HCT116 (cell line): ENCODE measurements at regions not wholly inside any gene's neighbourhood (a gene's known extent, or its start where the extent isn't known, plus 50 kb on each side); places are given as distances from the start of the nearest gene placed in this dataset.

Experiments used
- ATAC-seq: fragments of 200-7000 bp; cut with Tn5 transposase; 2 replicates; pipeline ENCODE4 v1.9.1; 2020; ENCODE audit warnings: mild to moderate bottlenecking, moderate library complexity
- BruUV-seq: library from RNA; stranded (reverse); fragments of 400-500 nt; replicated peaks from 2 replicates; lab custom pipeline; 2021; lab: Mats Ljungman, UMichigan
- CTCF ChIA-PET: fragments of 300-600 bp; sonication (Branson Sonifier 250); formaldehyde crosslinking; loops from one replicate; lab custom pipeline; 2021; ENCODE audit warnings: antibody characterized with exemption; lab: Charles Lee
- POLR2A ChIA-PET: fragments of 300-600, 350-600 bp; sonication (Branson Sonifier 250); formaldehyde crosslinking; loops from one replicate; lab custom pipeline; 2021; ENCODE audit warnings: antibody characterized with exemption; lab: Charles Lee
- RAD21 ChIA-PET, 2 experiments: fragments of 300-600 bp; sonication (Branson Sonifier 250); formaldehyde crosslinking; loops; one replicate each; lab custom pipeline; 2023; ENCODE audit warnings: low total read pairs in 2 of 2; ENCODE audit not compliant: uncharacterized antibody in 2 of 2, unreplicated experiment in 2 of 2, low non-redundant PET in 1 of 2; lab: Charles Lee
- DNase-seq: peaks from one replicate; pipeline ENCODE4 v3.0.0-alpha.2; 2010; ENCODE audit warnings: low read depth, low spot score
- H2AFZ ChIP-seq: fragments of 200-600 bp; shearing (Covaris generic), sonication (generic); 2 replicates; pipeline ENCODE4 v1.6.1; 2017; ENCODE audit warnings: low read depth, mixed run types, mixed read lengths, antibody characterized with exemption, low read length; ENCODE audit not compliant: poor library complexity, severe bottlenecking
- H3K27ac ChIP-seq: 2 replicates; pipeline ENCODE4 v1.5.1; 2012; ENCODE audit warnings: low read depth, low read length
- H3K27me3 ChIP-seq: fragments of 200-600 bp; sonication (generic); 2 replicates; pipeline ENCODE4 v1.6.1; 2016; ENCODE audit warnings: mixed run types, low read length, mixed read lengths; ENCODE audit not compliant: insufficient read depth
- H3K36me3 ChIP-seq, 2 experiments: fragments of 200-500 bp in 1 of 2; fragments of 200-600 bp in 1 of 2; sonication (Bioruptor generic) in 1 of 2; sonication (generic) in 1 of 2; 2 replicates each; pipeline versions ENCODE4 v1.5.1 to v1.6.1; 2014 to 2016; ENCODE audit warnings: low read length in 2 of 2, inconsistent platforms in 1 of 2, mixed read lengths in 1 of 2, mixed run types in 1 of 2; ENCODE audit not compliant: insufficient read depth in 2 of 2, control insufficient read depth in 1 of 2
- H3K4me1 ChIP-seq, 2 experiments: fragments of 200-600 bp in 1 of 2; sonication (generic) in 1 of 2; 2 replicates each; pipeline versions ENCODE4 v1.5.1 to v1.6.1; 2012 to 2017; ENCODE audit warnings: low read length in 2 of 2, inconsistent platforms in 1 of 2, mild to moderate bottlenecking in 1 of 2, mixed read lengths in 1 of 2, mixed run types in 1 of 2, moderate library complexity in 1 of 2; ENCODE audit not compliant: insufficient read depth in 2 of 2, control insufficient read depth in 1 of 2
- H3K4me2 ChIP-seq: fragments of 200-600 bp; sonication (generic); 2 replicates; pipeline ENCODE4 v1.6.1; 2017; ENCODE audit warnings: mixed run types, low read length, mixed read lengths
- H3K4me3 ChIP-seq, 2 experiments: fragments of 200-600 bp in 1 of 2; sonication (generic) in 1 of 2; replicated peaks in 1 of 2; 2 replicates each; pipeline ENCODE4 v1.5.1; 2011 to 2016; ENCODE audit warnings: low read length in 2 of 2, control low read depth in 1 of 2, low read depth in 1 of 2, mild to moderate bottlenecking in 1 of 2, mixed read lengths in 1 of 2, mixed run types in 1 of 2
- H3K79me2 ChIP-seq: fragments of 200-600 bp; sonication (generic); 2 replicates; pipeline ENCODE4 v1.6.1; 2017; ENCODE audit warnings: mild to moderate bottlenecking, mixed run types, low read length, moderate library complexity, mixed read lengths; ENCODE audit not compliant: insufficient read depth
- H3K9ac ChIP-seq: fragments of 200-600 bp; sonication (generic); 2 replicates; pipeline ENCODE4 v1.6.1; 2016; ENCODE audit warnings: low read length, mixed read lengths
- H3K9me2 ChIP-seq: fragments of 200-600 bp; sonication (generic), shearing (Covaris generic); 2 replicates; pipeline ENCODE4 v1.6.1; 2017; ENCODE audit warnings: mixed run types, mild to moderate bottlenecking, moderate library complexity; ENCODE audit not compliant: insufficient read depth
- H3K9me3 ChIP-seq, 2 experiments: fragments of 200-500 bp in 1 of 2; fragments of 200-600 bp in 1 of 2; sonication (Bioruptor generic) in 1 of 2; sonication (generic) in 1 of 2; 2 replicates each; pipeline ENCODE4 v1.6.1; 2014 to 2017; ENCODE audit warnings: low read length in 2 of 2, mixed read lengths in 2 of 2, inconsistent platforms in 1 of 2, low read depth in 1 of 2, mild to moderate bottlenecking in 1 of 2, mixed run types in 1 of 2, moderate library complexity in 1 of 2; ENCODE audit not compliant: control insufficient read depth in 1 of 2, insufficient read depth in 1 of 2
- H4K20me1 ChIP-seq: fragments of 200-600 bp; sonication (generic), shearing (Covaris generic); 2 replicates; pipeline ENCODE4 v1.6.1; 2017; ENCODE audit warnings: mixed run types, mild to moderate bottlenecking, moderate library complexity; ENCODE audit not compliant: insufficient read depth
- CEBPB ChIP-seq: IDR thresholded peaks from 2 replicates; pipeline ENCODE4 v1.6.1; 2012; ENCODE audit warnings: low read depth
- ELF1 ChIP-seq: IDR thresholded peaks from 2 replicates; pipeline ENCODE4 v1.6.1; 2012; ENCODE audit warnings: low read depth, borderline replicate concordance
- EZH2 ChIP-seq: fragments of 200-600 bp; sonication (generic); IDR thresholded peaks from 2 replicates; pipeline ENCODE4 v1.6.1; 2017; ENCODE audit warnings: antibody characterized with exemption, mixed run types
- EZH2phosphoT487 ChIP-seq: fragments of 200-600 bp; IDR thresholded peaks from 2 replicates; pipeline ENCODE4 v1.6.1; 2018; ENCODE audit warnings: antibody characterized with exemption, borderline replicate concordance
- FOSL1 ChIP-seq: IDR thresholded peaks from 2 replicates; pipeline ENCODE4 v1.6.1; 2012; ENCODE audit warnings: low read depth
- JUND ChIP-seq: IDR thresholded peaks from 2 replicates; pipeline ENCODE4 v1.6.1; 2012
- MAX ChIP-seq: IDR thresholded peaks from 2 replicates; pipeline ENCODE4 v1.6.1; 2012
- POLR2A ChIP-seq: IDR thresholded peaks from 2 replicates; pipeline ENCODE4 v1.7.0; 2011; ENCODE audit warnings: borderline replicate concordance; ENCODE audit not compliant: insufficient read depth, insufficient read length; ENCODE audit errors: extremely low read depth
- POLR2AphosphoS5 ChIP-seq: IDR thresholded peaks from 2 replicates; pipeline ENCODE4 v1.6.1; 2011; ENCODE audit warnings: mild to moderate bottlenecking, low read depth, low read length, moderate library complexity
- RAD21 ChIP-seq: IDR thresholded peaks from 2 replicates; pipeline ENCODE4 v1.6.1; 2012; ENCODE audit warnings: low read depth, mild to moderate bottlenecking
- REST ChIP-seq: IDR thresholded peaks from 2 replicates; pipeline ENCODE4 v1.6.1; 2012; ENCODE audit warnings: low read depth
- SIN3A ChIP-seq: IDR thresholded peaks from 2 replicates; pipeline ENCODE4 v1.6.1; 2012; ENCODE audit warnings: low read depth
- SP1 ChIP-seq: IDR thresholded peaks from 2 replicates; pipeline ENCODE4 v1.6.1; 2012; ENCODE audit warnings: low read depth
- SRF ChIP-seq: IDR thresholded peaks from 2 replicates; pipeline ENCODE4 v1.6.1; 2012; ENCODE audit warnings: low read depth
- TCF7L2 ChIP-seq: IDR thresholded peaks from 2 replicates; pipeline ENCODE4 v1.7.0; 2011; ENCODE audit warnings: borderline replicate concordance, inconsistent platforms; ENCODE audit not compliant: insufficient read depth, insufficient read length; ENCODE audit errors: extremely low read depth
- YY1 ChIP-seq: IDR thresholded peaks from 2 replicates; pipeline ENCODE4 v1.6.1; 2011; ENCODE audit warnings: low read length, low read depth, moderate library complexity, mild to moderate bottlenecking; ENCODE audit not compliant: insufficient replicate concordance; ENCODE audit errors: extremely low read depth
- ZFX ChIP-seq: fragments of 450-650 bp; IDR thresholded peaks from 2 replicates; pipeline ENCODE4 v1.6.1; 2017
- intact Hi-C: fragments of 100-400 bp; cut with micrococcal nuclease; formaldehyde crosslinking; loops from 2 replicates; pipeline ENCODE4 v1.10.0; 2022
- TF ChIP-seq, protein P1 (sequence below): IDR thresholded peaks from 2 replicates; pipeline ENCODE4 v1.6.1; 2012
- TF ChIP-seq, protein P2 (sequence below), 3 experiments: fragments of 200-600 bp in 1 of 3; sonication (generic) in 1 of 3; IDR thresholded peaks in 2 of 3; conservative IDR thresholded peaks in 1 of 3; 2 replicates each; pipeline ENCODE4 v1.5.1; 2012 to 2017; ENCODE audit warnings: low read depth in 2 of 3, low read length in 2 of 3, antibody characterized with exemption in 1 of 3, borderline replicate concordance in 1 of 3, control low read depth in 1 of 3, mild to moderate bottlenecking in 1 of 3, mixed read lengths in 1 of 3, mixed run types in 1 of 3, moderate library complexity in 1 of 3; ENCODE audit not compliant: insufficient read depth in 1 of 3
- TF ChIP-seq, protein P3 (sequence below): IDR thresholded peaks from 2 replicates; pipeline ENCODE4 v1.6.1; 2011; ENCODE audit warnings: mild to moderate bottlenecking, low read length, moderate library complexity; ENCODE audit not compliant: insufficient replicate concordance; ENCODE audit errors: extremely low read depth

- POLR2A ChIA-PET: no interaction called here
- ATAC-seq: no peak
These were observed 387.2 kb downstream of the BMP4 start for GRCh38 chr14:53569446-53569845.

More at GRCh38 chr14:53569446-53569845, 387.2 kb downstream of the BMP4 start:
- Histone ChIP-seq H3K79me2 (no peaks in the 10 kb centered on the region), H3K4me2 (no peak overlapping the region), H3K9me3 (no peaks in the 10 kb centered on the region), H3K27me3 (no peaks in the 10 kb centered on the region), H3K9ac (no peak overlapping the region), H2AFZ (no peak overlapping the region), H3K27ac (no peak overlapping the region), H3K4me3 (no peak overlapping the region), H4K20me1 (no peaks in the 10 kb centered on the region), H3K4me1 (no peaks in the 10 kb centered on the region), H3K9me2 (no peaks in the 10 kb centered on the region), H3K36me3 (no peaks in the 10 kb centered on the region)
- CTCF ChIA-PET: interaction anchor here (1.1 kb wide), 1 partner anchor 274 kb away, joined by 3 read pairs; no protein-coding TSS in a partner anchor
- DNase-seq: no peak
- intact Hi-C loops: no loop called here
- TF ChIP-seq SIN3A (no peak), YY1 (no peak), CEBPB (no peak), POLR2A (no peak), ZFX (no peak), POLR2AphosphoS5 (no peak), FOSL1 (no peak), MAX (no peak), REST (no peak), RAD21 (no peak), SP1 (no peak), EZH2phosphoT487 (no peak), SRF (no peak), JUND (no peak), EZH2 (no peak), ELF1 (no peak), TCF7L2 (no peak)
- TF ChIP-seq, protein P1, sequence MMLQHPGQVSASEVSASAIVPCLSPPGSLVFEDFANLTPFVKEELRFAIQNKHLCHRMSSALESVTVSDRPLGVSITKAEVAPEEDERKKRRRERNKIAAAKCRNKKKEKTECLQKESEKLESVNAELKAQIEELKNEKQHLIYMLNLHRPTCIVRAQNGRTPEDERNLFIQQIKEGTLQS: no peak
- TF ChIP-seq, protein P2, sequence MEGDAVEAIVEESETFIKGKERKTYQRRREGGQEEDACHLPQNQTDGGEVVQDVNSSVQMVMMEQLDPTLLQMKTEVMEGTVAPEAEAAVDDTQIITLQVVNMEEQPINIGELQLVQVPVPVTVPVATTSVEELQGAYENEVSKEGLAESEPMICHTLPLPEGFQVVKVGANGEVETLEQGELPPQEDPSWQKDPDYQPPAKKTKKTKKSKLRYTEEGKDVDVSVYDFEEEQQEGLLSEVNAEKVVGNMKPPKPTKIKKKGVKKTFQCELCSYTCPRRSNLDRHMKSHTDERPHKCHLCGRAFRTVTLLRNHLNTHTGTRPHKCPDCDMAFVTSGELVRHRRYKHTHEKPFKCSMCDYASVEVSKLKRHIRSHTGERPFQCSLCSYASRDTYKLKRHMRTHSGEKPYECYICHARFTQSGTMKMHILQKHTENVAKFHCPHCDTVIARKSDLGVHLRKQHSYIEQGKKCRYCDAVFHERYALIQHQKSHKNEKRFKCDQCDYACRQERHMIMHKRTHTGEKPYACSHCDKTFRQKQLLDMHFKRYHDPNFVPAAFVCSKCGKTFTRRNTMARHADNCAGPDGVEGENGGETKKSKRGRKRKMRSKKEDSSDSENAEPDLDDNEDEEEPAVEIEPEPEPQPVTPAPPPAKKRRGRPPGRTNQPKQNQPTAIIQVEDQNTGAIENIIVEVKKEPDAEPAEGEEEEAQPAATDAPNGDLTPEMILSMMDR (IDR thresholded peaks at IDR 0.05 in 2 of 3, conservative IDR thresholded peaks at IDR 0.05 in 1 of 3; ENCODE audit: borderline replicate concordance in 1 of 3, insufficient read depth in 1 of 3, low read depth in 2 of 3, low read length in 2 of 3): no peak
- TF ChIP-seq, protein P3, sequence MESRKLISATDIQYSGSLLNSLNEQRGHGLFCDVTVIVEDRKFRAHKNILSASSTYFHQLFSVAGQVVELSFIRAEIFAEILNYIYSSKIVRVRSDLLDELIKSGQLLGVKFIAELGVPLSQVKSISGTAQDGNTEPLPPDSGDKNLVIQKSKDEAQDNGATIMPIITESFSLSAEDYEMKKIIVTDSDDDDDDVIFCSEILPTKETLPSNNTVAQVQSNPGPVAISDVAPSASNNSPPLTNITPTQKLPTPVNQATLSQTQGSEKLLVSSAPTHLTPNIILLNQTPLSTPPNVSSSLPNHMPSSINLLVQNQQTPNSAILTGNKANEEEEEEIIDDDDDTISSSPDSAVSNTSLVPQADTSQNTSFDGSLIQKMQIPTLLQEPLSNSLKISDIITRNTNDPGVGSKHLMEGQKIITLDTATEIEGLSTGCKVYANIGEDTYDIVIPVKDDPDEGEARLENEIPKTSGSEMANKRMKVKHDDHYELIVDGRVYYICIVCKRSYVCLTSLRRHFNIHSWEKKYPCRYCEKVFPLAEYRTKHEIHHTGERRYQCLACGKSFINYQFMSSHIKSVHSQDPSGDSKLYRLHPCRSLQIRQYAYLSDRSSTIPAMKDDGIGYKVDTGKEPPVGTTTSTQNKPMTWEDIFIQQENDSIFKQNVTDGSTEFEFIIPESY: no peak
- BruUV-seq: no TSS peak
- RAD21 ChIA-PET: no interaction called here
